VCaP (cell line): ENCODE measurements at regions not wholly inside any gene's neighbourhood (a gene's known extent, or its start where the extent isn't known, plus 50 kb on each side); places are given as distances from the start of the nearest gene placed in this dataset.

Source experiments
- H3K27ac ChIP-seq: fragments of 450-650 bp; 2 replicates; pipeline ENCODE4 v1.5.1; 2017
- TF ChIP-seq, protein P1 (sequence below): fragments of 450-650 bp; conservative IDR thresholded peaks from 2 replicates; pipeline ENCODE4 v1.5.1; 2017; ENCODE audit warnings: mild to moderate bottlenecking, moderate library complexity

DNA sequence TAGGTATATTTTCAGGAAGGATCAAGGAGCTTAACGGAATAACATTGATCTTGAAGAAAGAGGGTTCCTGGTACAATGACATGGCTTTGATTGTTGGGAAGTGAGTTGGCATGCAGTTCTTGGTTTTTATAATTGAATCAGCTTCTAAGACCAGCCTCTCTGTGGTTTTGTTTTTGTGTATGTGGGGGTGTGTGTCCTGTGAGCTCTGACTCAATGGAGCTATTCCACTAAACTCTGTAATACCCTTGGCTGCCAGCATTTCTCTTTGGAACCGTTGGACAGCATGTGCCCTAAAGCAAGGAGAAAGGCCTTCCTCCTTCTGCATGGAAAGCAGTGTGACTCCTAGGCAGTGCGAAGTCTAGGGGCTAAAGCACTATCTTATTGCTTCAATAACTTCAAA, 124.8 kb downstream of the EDEM1 start:
- TF ChIP-seq, protein P1, sequence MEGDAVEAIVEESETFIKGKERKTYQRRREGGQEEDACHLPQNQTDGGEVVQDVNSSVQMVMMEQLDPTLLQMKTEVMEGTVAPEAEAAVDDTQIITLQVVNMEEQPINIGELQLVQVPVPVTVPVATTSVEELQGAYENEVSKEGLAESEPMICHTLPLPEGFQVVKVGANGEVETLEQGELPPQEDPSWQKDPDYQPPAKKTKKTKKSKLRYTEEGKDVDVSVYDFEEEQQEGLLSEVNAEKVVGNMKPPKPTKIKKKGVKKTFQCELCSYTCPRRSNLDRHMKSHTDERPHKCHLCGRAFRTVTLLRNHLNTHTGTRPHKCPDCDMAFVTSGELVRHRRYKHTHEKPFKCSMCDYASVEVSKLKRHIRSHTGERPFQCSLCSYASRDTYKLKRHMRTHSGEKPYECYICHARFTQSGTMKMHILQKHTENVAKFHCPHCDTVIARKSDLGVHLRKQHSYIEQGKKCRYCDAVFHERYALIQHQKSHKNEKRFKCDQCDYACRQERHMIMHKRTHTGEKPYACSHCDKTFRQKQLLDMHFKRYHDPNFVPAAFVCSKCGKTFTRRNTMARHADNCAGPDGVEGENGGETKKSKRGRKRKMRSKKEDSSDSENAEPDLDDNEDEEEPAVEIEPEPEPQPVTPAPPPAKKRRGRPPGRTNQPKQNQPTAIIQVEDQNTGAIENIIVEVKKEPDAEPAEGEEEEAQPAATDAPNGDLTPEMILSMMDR, result no peak
- H3K27ac ChIP-seq, result no peak overlapping the region

DNA sequence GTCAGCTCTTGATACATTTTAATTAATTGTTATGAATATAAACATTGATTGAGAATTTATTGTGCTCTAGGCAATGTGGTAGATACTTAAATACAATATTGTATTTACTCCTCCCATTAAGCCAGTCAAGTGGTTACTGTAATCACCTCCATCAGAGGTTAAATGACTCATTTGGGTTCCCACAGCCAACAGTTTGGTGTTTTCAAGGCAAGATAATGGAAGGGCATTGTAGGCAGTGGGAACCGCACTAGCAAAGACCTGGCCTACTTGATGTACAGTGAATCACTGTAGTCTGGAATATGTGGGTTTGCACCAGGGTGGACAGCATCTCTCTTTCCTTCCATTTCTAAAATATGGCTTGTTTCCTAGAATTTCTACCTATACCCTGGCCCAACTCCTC, 127.4 kb downstream of the EDEM1 start:
- H3K27ac ChIP-seq, result no peak overlapping the region
- TF ChIP-seq, protein P1, result no peak

GRCh38 chr3:5317557-5317956, 130.1 kb downstream of the EDEM1 start:
- no peak overlapping the region for H3K27ac ChIP-seq
- TF ChIP-seq, protein P1, result no peak

DNA sequence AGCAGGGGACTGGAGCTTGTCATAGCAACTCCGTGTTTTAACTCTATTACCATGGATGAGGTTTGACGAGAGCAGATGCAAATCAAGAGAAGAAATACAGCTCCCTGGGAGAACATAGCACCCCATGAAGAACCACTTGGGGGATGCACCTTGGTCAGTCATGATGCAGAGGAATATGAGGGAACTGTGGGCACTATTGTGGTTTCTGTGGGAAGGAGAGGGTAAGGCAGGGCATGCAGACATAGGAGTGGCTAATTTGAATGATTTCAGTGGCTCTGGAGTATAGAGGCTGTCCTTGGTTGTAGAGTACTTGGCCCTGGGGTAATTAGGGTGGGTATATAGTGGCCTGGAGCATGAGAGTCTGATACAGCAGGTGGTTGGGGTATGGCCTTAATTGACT, 131.9 kb downstream of the EDEM1 start:
- TF ChIP-seq, protein P1, result no peak

GRCh38 chr3:5321666-5322340, 134.3 kb downstream of the EDEM1 start:
- peak overlapping the region; percentile 88 for H3K27ac ChIP-seq
- TF ChIP-seq, protein P1, result no peak

More for the DNA sequence above, 131.9 kb downstream of the EDEM1 start:
- no peak overlapping the region for H3K27ac ChIP-seq

DNA sequence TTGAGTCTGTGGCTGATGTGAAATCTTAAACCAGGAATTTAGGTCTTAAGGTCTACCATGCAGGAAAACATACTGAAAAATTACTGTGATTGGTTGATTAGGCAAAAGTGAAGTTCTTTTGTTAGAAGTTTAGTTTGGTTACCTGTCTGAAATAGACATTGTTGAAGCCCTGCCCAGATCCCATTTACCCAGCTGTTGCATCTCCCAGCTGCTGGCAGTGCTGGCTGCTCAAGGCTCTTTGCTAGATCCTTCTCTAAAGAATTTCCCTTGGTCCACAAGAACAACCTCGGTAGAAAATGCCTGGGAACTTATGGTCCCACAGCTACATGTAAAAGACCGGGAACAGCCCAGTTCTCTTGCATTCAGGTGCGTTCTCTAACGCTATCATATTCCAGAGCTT, 137.3 kb downstream of the EDEM1 start:
- H3K27ac ChIP-seq, result peak overlapping the region; percentile 88
- TF ChIP-seq, protein P1, result no peak

- no peak overlapping the region for H3K27ac ChIP-seq
- TF ChIP-seq, protein P1, result no peak
Measured at GRCh38 chr3:5330152-5330810, 142.8 kb downstream of the EDEM1 start.
